OCI-LY1 (cell line): ENCODE measurements at regions not wholly inside any gene's neighbourhood (a gene's known extent, or its start where the extent isn't known, plus 50 kb on each side); places are given as distances from the start of the nearest gene placed in this dataset.

Experiments used
- CTCF ChIP-seq: fragments of 200-600 bp; sonication (generic), shearing (Covaris generic); IDR thresholded peaks from 2 replicates; pipeline ENCODE4 v1.5.1; 2017; ENCODE audit warnings: mild to moderate bottlenecking, antibody characterized with exemption, low read length, moderate library complexity, mixed read lengths
- EZH2 ChIP-seq: fragments of 200-600 bp; sonication (generic), shearing (Covaris generic); IDR thresholded peaks from 2 replicates; pipeline ENCODE4 v1.8.0; 2017; ENCODE audit warnings: borderline replicate concordance, mixed run types, mild to moderate bottlenecking, antibody characterized with exemption, low read length, moderate library complexity, mixed read lengths

GRCh38 chr4:173880897-173881296 is 350.9 kb upstream of the HAND2 start:
- TF ChIP-seq CTCF: no peak
- no peak for TF ChIP-seq EZH2
